HG03521 (cell line): ENCODE measurements at regions not wholly inside any gene's neighbourhood (a gene's known extent, or its start where the extent isn't known, plus 50 kb on each side); places are given as distances from the start of the nearest gene placed in this dataset.
"Not testable (repeated sequence)": the region's sequence is repeated elsewhere in the genome, so short reads cannot be mapped to it uniquely, and the experiment has no call there.

ENCODE experiments used
- ATAC-seq: cut with Tn5 transposase; IDR thresholded peaks from one replicate; pipeline ENCODE4 v1.9.1; 2021; ENCODE audit warnings: mild to moderate bottlenecking, moderate library complexity; ENCODE audit not compliant: unreplicated experiment

- no peak for ATAC-seq
Measured at GRCh38 chr2:144131042-144131441, 388.9 kb downstream of the ZEB2 start.

- no peak for ATAC-seq
Measured at GRCh38 chr2:144130551-144130950, 389.4 kb downstream of the ZEB2 start.

- ATAC-seq, result no peak
Measured at GRCh38 chr2:144128130-144128746, 391.7 kb downstream of the ZEB2 start.

GRCh38 chr2:144127693-144128092 lies 392.2 kb downstream of the ZEB2 start:
- ATAC-seq, result no peak

- no peak for ATAC-seq
Measured at GRCh38 chr2:144126302-144126701, 393.6 kb downstream of the ZEB2 start.

GRCh38 chr2:144125751-144126150 lies 394.2 kb downstream of the ZEB2 start:
- no peak for ATAC-seq

GRCh38 chr2:144124882-144125281 lies 395.0 kb downstream of the ZEB2 start:
- no peak for ATAC-seq

GRCh38 chr2:144120487-144120886 lies 399.4 kb downstream of the ZEB2 start:
- ATAC-seq, result no peak

- no peak for ATAC-seq
Measured at GRCh38 chr2:144117086-144117485, 402.8 kb downstream of the ZEB2 start.

GRCh38 chr2:144115739-144116291 lies 404.1 kb downstream of the ZEB2 start:
- no peak for ATAC-seq

- ATAC-seq, result no peak
Measured at GRCh38 chr2:144114760-144115159, 405.2 kb downstream of the ZEB2 start.

GRCh38 chr2:144111437-144111836 lies 408.5 kb downstream of the ZEB2 start:
- ATAC-seq, result no peak

GRCh38 chr2:144106104-144106503 lies 413.8 kb downstream of the ZEB2 start:
- ATAC-seq, result not testable (repeated sequence)

- ATAC-seq, result no peak
Measured at GRCh38 chr2:144102386-144102785, 417.5 kb downstream of the ZEB2 start.

GRCh38 chr2:144099780-144100377 lies 420.0 kb downstream of the ZEB2 start:
- no peak for ATAC-seq

- no peak for ATAC-seq
Measured at GRCh38 chr2:144099340-144099739, 420.6 kb downstream of the ZEB2 start.

GRCh38 chr2:144097440-144098225 lies 422.3 kb downstream of the ZEB2 start:
- ATAC-seq, result no peak

GRCh38 chr2:144096531-144096930 lies 423.4 kb downstream of the ZEB2 start:
- no peak for ATAC-seq

GRCh38 chr2:144094408-144095151 lies 425.3 kb downstream of the ZEB2 start:
- no peak for ATAC-seq

- no peak for ATAC-seq
Measured at GRCh38 chr2:144091622-144092021, 428.3 kb downstream of the ZEB2 start.

GRCh38 chr2:144088863-144089262 lies 431.1 kb downstream of the ZEB2 start:
- ATAC-seq, result no peak
